HCT116 (cell line): ENCODE measurements at regions not wholly inside any gene's neighbourhood (a gene's known extent, or its start where the extent isn't known, plus 50 kb on each side); places are given as distances from the start of the nearest gene placed in this dataset.

Experiments used
- POLR2A ChIP-seq: IDR thresholded peaks from 2 replicates; pipeline ENCODE4 v1.7.0; 2011; ENCODE audit warnings: borderline replicate concordance; ENCODE audit not compliant: insufficient read depth, insufficient read length; ENCODE audit errors: extremely low read depth
- RAD21 ChIP-seq: IDR thresholded peaks from 2 replicates; pipeline ENCODE4 v1.6.1; 2012; ENCODE audit warnings: low read depth, mild to moderate bottlenecking
- ZNF274 ChIP-seq: fragments of 200-500 bp; sonication (Bioruptor generic); IDR thresholded peaks from 2 replicates; pipeline ENCODE4 v1.6.1; 2014; ENCODE audit warnings: mild to moderate bottlenecking, low read depth, low read length, inconsistent platforms
- TF ChIP-seq, protein P1 (sequence below), 3 experiments: fragments of 200-600 bp in 1 of 3; sonication (generic) in 1 of 3; IDR thresholded peaks in 2 of 3; conservative IDR thresholded peaks in 1 of 3; 2 replicates each; pipeline ENCODE4 v1.5.1; 2012 to 2017; ENCODE audit warnings: low read depth in 2 of 3, low read length in 2 of 3, antibody characterized with exemption in 1 of 3, borderline replicate concordance in 1 of 3, control low read depth in 1 of 3, mild to moderate bottlenecking in 1 of 3, mixed read lengths in 1 of 3, mixed run types in 1 of 3, moderate library complexity in 1 of 3; ENCODE audit not compliant: insufficient read depth in 1 of 3

DNA sequence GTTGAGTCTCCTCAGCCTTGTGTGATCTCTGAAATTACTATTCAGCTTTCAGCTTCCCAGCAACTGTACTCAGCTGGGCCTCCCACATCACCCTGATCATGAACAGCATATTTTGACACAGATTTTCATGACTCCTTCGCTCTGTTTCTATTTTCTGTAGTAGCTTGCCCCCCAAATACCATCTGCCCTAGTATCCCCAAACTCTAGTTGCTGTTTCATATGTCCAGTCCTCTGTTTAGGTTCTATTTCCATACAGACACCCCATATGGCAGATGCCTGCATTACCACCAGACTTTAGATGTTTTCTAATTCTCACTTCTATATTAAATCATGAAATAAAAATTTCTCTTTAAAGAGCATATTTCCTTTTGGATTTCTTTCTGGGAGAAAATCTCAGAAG is 217.2 kb upstream of the ARPP21 start:
- TF ChIP-seq RAD21 (no peak), POLR2A (no peak), ZNF274 (no peak)
- TF ChIP-seq, protein P1, sequence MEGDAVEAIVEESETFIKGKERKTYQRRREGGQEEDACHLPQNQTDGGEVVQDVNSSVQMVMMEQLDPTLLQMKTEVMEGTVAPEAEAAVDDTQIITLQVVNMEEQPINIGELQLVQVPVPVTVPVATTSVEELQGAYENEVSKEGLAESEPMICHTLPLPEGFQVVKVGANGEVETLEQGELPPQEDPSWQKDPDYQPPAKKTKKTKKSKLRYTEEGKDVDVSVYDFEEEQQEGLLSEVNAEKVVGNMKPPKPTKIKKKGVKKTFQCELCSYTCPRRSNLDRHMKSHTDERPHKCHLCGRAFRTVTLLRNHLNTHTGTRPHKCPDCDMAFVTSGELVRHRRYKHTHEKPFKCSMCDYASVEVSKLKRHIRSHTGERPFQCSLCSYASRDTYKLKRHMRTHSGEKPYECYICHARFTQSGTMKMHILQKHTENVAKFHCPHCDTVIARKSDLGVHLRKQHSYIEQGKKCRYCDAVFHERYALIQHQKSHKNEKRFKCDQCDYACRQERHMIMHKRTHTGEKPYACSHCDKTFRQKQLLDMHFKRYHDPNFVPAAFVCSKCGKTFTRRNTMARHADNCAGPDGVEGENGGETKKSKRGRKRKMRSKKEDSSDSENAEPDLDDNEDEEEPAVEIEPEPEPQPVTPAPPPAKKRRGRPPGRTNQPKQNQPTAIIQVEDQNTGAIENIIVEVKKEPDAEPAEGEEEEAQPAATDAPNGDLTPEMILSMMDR (IDR thresholded peaks at IDR 0.05 in 2 of 3, conservative IDR thresholded peaks at IDR 0.05 in 1 of 3; ENCODE audit: borderline replicate concordance in 1 of 3, insufficient read depth in 1 of 3, low read depth in 2 of 3, low read length in 2 of 3), result no peak
